Common myeloid progenitor, CD34-positive (primary cell): ENCODE measurements at regions not wholly inside any gene's neighbourhood (a gene's known extent, or its start where the extent isn't known, plus 50 kb on each side); places are given as distances from the start of the nearest gene placed in this dataset.

Experiments used
- CTCF ChIA-PET: fragments of 350-600 bp; sonication (Branson Sonifier 250); formaldehyde crosslinking; loops from one replicate; lab custom pipeline; 2021; ENCODE audit warnings: antibody characterized with exemption; lab: Charles Lee
- POLR2A ChIA-PET: fragments of 350-600 bp; sonication (Branson Sonifier 250); formaldehyde crosslinking; loops from one replicate; lab custom pipeline; 2021; ENCODE audit warnings: antibody characterized with exemption; lab: Charles Lee
- DNase-seq, 3 donors: peaks; one replicate each; pipeline versions ENCODE4 v3.0.0 to v3.0.0-alpha.2; 2013
- H3K27ac ChIP-seq, 2 experiments: 1 replicate in 1 of 2; 2 replicates in 1 of 2; pipeline ENCODE4 v1.7.0; 2013; ENCODE audit warnings: inconsistent platforms in 2 of 2, low read length in 2 of 2, mild to moderate bottlenecking in 2 of 2, low read depth in 1 of 2, moderate library complexity in 1 of 2; ENCODE audit not compliant: severe bottlenecking in 2 of 2, insufficient read depth in 1 of 2, poor library complexity in 1 of 2
- H3K27me3 ChIP-seq, 5 experiments: replicated peaks in 2 of 5; 1 replicate in 3 of 5; 2 replicates in 2 of 5; pipeline versions ENCODE4 v1.6.1 to v1.7.0; 2013; ENCODE audit warnings: low read length in 4 of 5, mild to moderate bottlenecking in 2 of 5, moderate library complexity in 2 of 5, inconsistent platforms in 1 of 5; ENCODE audit not compliant: insufficient read depth in 5 of 5, control insufficient read depth in 4 of 5
- H3K36me3 ChIP-seq, 4 experiments: 1 replicate in 2 of 4; 2 replicates in 2 of 4; pipeline versions ENCODE4 v1.6.1 to v1.7.0; 2013; ENCODE audit warnings: low read length in 3 of 4, control low read depth in 1 of 4, mild to moderate bottlenecking in 1 of 4; ENCODE audit not compliant: control insufficient read depth in 4 of 4, insufficient read depth in 4 of 4
- H3K4me1 ChIP-seq, 4 experiments: 1 replicate in 3 of 4; 2 replicates in 1 of 4; pipeline versions ENCODE4 v1.6.1 to v1.7.1; 2013; ENCODE audit warnings: low read length in 3 of 4, mild to moderate bottlenecking in 3 of 4, control low read depth in 1 of 4, inconsistent platforms in 1 of 4, moderate library complexity in 1 of 4; ENCODE audit not compliant: control insufficient read depth in 4 of 4, insufficient read depth in 4 of 4; ENCODE audit errors: control extremely low read depth in 1 of 4
- H3K4me3 ChIP-seq, 7 experiments: 1 replicate in 4 of 7; 2 replicates in 3 of 7; pipeline versions ENCODE4 v1.5.1 to v1.7.0; 2013; ENCODE audit warnings: mild to moderate bottlenecking in 7 of 7, low read length in 6 of 7, moderate library complexity in 6 of 7, inconsistent platforms in 2 of 7, low read depth in 2 of 7, control low read depth in 1 of 7; ENCODE audit not compliant: insufficient read depth in 4 of 7, control insufficient read depth in 1 of 7; ENCODE audit errors: extremely low read depth in 1 of 7
- H3K9me3 ChIP-seq, 5 experiments: 1 replicate in 4 of 5; 2 replicates in 1 of 5; pipeline versions ENCODE4 v1.6.1 to v1.7.1; 2013; ENCODE audit warnings: low read length in 4 of 5, mild to moderate bottlenecking in 2 of 5, inconsistent platforms in 1 of 5, low read depth in 1 of 5, moderate library complexity in 1 of 5; ENCODE audit not compliant: control insufficient read depth in 4 of 5, insufficient read depth in 2 of 5; ENCODE audit errors: control extremely low read depth in 1 of 5
- WGBS: methylation state at CpG from one replicate; pipeline ENCODE4 v1.1.5; 2013; ENCODE audit not compliant: insufficient coverage; 5-methylcytosine and 5-hydroxymethylcytosine counted together

GRCh38 chr6:156582509-156582992, 194.6 kb upstream of the ARID1B start:
- 86% methylated on average over 5 of the region's 7 CpGs for WGBS
- ChIA-PET POLR2A (no interaction called here), CTCF (no interaction called here)
- H3K27me3 ChIP-seq = no peaks in the 10 kb centered on the region
- no peaks in the 10 kb centered on the region for H3K4me1 ChIP-seq
- no peak for DNase-seq
- no peak overlapping the region for H3K27ac ChIP-seq
- peaks cover 2 to 27% (median 10%) of the 10 kb centered on the region in 5 experiments for H3K9me3 ChIP-seq
- no peak overlapping the region for H3K4me3 ChIP-seq
- H3K36me3 ChIP-seq = no peaks in the 10 kb centered on the region

GRCh38 chr6:156579564-156579963, 197.6 kb upstream of the ARID1B start:
- Histone ChIP-seq H3K4me3 (no peak overlapping the region), H3K27ac (no peak overlapping the region), H3K36me3 (no peaks in the 10 kb centered on the region), H3K4me1 (no peaks in the 10 kb centered on the region), H3K27me3 (no peaks in the 10 kb centered on the region), H3K9me3 (peaks cover 9 to 49% (median 24%) of the 10 kb centered on the region in 5 experiments)
- CTCF ChIA-PET = no interaction called here
- POLR2A ChIA-PET = no interaction called here
- peak in 2 of 3 donors; percentile 18 to 41 for DNase-seq

GRCh38 chr6:156577749-156578148, 199.4 kb upstream of the ARID1B start:
- DNase-seq = no peak
- POLR2A ChIA-PET = no interaction called here
- Histone ChIP-seq H3K4me3 (no peak overlapping the region), H3K27me3 (no peaks in the 10 kb centered on the region), H3K27ac (no peak overlapping the region), H3K36me3 (no peaks in the 10 kb centered on the region), H3K4me1 (no peaks in the 10 kb centered on the region), H3K9me3 (peaks cover 9 to 49% (median 24%) of the 10 kb centered on the region in 5 experiments)
- CTCF ChIA-PET = no interaction called here
- no CpG with 5 or more reads among the region's 1 CpG for WGBS

- Histone ChIP-seq H3K27ac (no peak overlapping the region), H3K9me3 (peaks cover 9 to 45% (median 22%) of the 10 kb centered on the region in 5 experiments), H3K27me3 (no peaks in the 10 kb centered on the region), H3K36me3 (no peaks in the 10 kb centered on the region), H3K4me1 (peaks cover 0 to 3% (median 2%) of the 10 kb centered on the region in 4 experiments), H3K4me3 (no peak overlapping the region)
- CTCF ChIA-PET = interaction anchor here (1.9 kb wide), 1 partner anchor 10 kb away, joined by 5 read pairs; no protein-coding TSS in a partner anchor
- POLR2A ChIA-PET = no interaction called here
- DNase-seq = no peak
Observed at GRCh38 chr6:156575361-156575760, 201.8 kb upstream of the ARID1B start.

- peaks cover 0 to 9% (median 4%) of the 10 kb centered on the region in 4 experiments for H3K4me1 ChIP-seq
- 84% methylated on average over 5 of the region's 10 CpGs for WGBS
- H3K27ac ChIP-seq = no peak overlapping the region
- peaks cover 0 to 12% (median 0%) of the 10 kb centered on the region in 5 experiments for H3K9me3 ChIP-seq
- no peaks in the 10 kb centered on the region for H3K27me3 ChIP-seq
- H3K36me3 ChIP-seq = peaks cover 0 to 2% (median 0%) of the 10 kb centered on the region in 4 experiments
- CTCF ChIA-PET = interaction anchor here (0.9 to 2.3 kb wide), 2 partner anchors 10 to 121 kb away, joined by 3 to 5 read pairs; no protein-coding TSS in a partner anchor
- DNase-seq = no peak
- H3K4me3 ChIP-seq = no peak overlapping the region
- POLR2A ChIA-PET = no interaction called here
Observed at GRCh38 chr6:156564807-156565149, 212.4 kb upstream of the ARID1B start.

GRCh38 chr6:156564127-156564806, 212.9 kb upstream of the ARID1B start:
- CTCF ChIA-PET = interaction anchor here (0.9 to 2.3 kb wide), 2 partner anchors 11 to 121 kb away, joined by 3 to 5 read pairs; no protein-coding TSS in a partner anchor
- 25% methylated on average over 3 of the region's 14 CpGs for WGBS

GRCh38 chr6:156563714-156564113, 213.5 kb upstream of the ARID1B start:
- WGBS = 75% methylated on average over 7 of the region's 9 CpGs
- H3K4me3 ChIP-seq = no peak overlapping the region
- H3K27ac ChIP-seq = no peak overlapping the region
- ChIA-PET POLR2A (no interaction called here), CTCF (interaction anchor here (0.7 to 1.0 kb wide), 2 partner anchors 123 to 146 kb away, joined by 3 read pairs; no protein-coding TSS in a partner anchor)
- peaks cover 0 to 7% (median 0%) of the 10 kb centered on the region in 5 experiments for H3K9me3 ChIP-seq
- no peaks in the 10 kb centered on the region for H3K27me3 ChIP-seq
- peak in 2 of 3 donors; percentile 39 to 52 for DNase-seq
- peaks cover 0 to 15% (median 6%) of the 10 kb centered on the region in 4 experiments for H3K4me1 ChIP-seq
- H3K36me3 ChIP-seq = peaks cover 0 to 2% (median 0%) of the 10 kb centered on the region in 4 experiments

More at GRCh38 chr6:156564127-156564806, 212.9 kb upstream of the ARID1B start:
- Histone ChIP-seq H3K36me3 (peaks cover 0 to 2% (median 0%) of the 10 kb centered on the region in 4 experiments), H3K27me3 (no peaks in the 10 kb centered on the region), H3K9me3 (peaks cover 0 to 12% (median 0%) of the 10 kb centered on the region in 5 experiments), H3K4me1 (peaks cover 0 to 10% (median 4%) of the 10 kb centered on the region in 4 experiments), H3K27ac (no peak overlapping the region), H3K4me3 (no peak overlapping the region)
- peak; percentile 67 to 83 (median 79) for DNase-seq
- POLR2A ChIA-PET = no interaction called here
